AG04449 (cell line): ENCODE measurements at regions not wholly inside any gene's neighbourhood (a gene's known extent, or its start where the extent isn't known, plus 50 kb on each side); places are given as distances from the start of the nearest gene placed in this dataset.
"Not testable (repeated sequence)": the region's sequence is repeated elsewhere in the genome, so short reads cannot be mapped to it uniquely, and the experiment has no call there.

Experiments
- CTCF ChIA-PET: fragments of 350-600 bp; formaldehyde crosslinking; extraction: SDS; loops from one replicate; lab custom pipeline; 2021; ENCODE audit warnings: antibody characterized with exemption; lab: Yijun Ruan, JAX
- POLR2A ChIA-PET: fragments of 400-600, 350-600 bp; formaldehyde crosslinking; extraction: SDS; loops from one replicate; lab custom pipeline; 2020; ENCODE audit warnings: antibody characterized with exemption, inconsistent platforms; lab: Yijun Ruan, JAX
- DNase-seq: peaks from one replicate; pipeline ENCODE4 v3.0.0-alpha.2; 2010; ENCODE audit warnings: low read depth, low spot score
- H3K4me3 ChIP-seq: 2 replicates; pipeline ENCODE4 v1.5.1; 2011; ENCODE audit warnings: low read depth, mild to moderate bottlenecking, control low read depth, low read length
- CTCF ChIP-seq: IDR thresholded peaks from one replicate; pipeline ENCODE4 v1.5.1; 2011; ENCODE audit warnings: mild to moderate bottlenecking, moderate library complexity, low read length, control low read depth, inconsistent platforms; ENCODE audit not compliant: insufficient read depth; ENCODE audit errors: missing control alignments

GRCh38 chr9:93771276-93771675, 183.9 kb downstream of the BARX1 start:
- no peak for DNase-seq
- CTCF ChIA-PET = no interaction called here
- no peak for TF ChIP-seq CTCF
- POLR2A ChIA-PET = no interaction called here
- H3K4me3 ChIP-seq = no peak overlapping the region

- no peak overlapping the region for H3K4me3 ChIP-seq
- no peak for DNase-seq
- CTCF ChIA-PET = no interaction called here
- POLR2A ChIA-PET = no interaction called here
- TF ChIP-seq CTCF = no peak
These were observed 185.4 kb downstream of the PHF2 start for GRCh38 chr9:93761822-93762221.

- CTCF ChIA-PET = no interaction called here
- POLR2A ChIA-PET = no interaction called here
These were observed 173.7 kb downstream of the PHF2 start for GRCh38 chr9:93750045-93750444.

GRCh38 chr9:93748827-93749226, 172.4 kb downstream of the PHF2 start:
- CTCF ChIA-PET, DNase-seq, H3K4me3 ChIP-seq, POLR2A ChIA-PET: not testable (repeated sequence)

More at GRCh38 chr9:93750045-93750444, 173.7 kb downstream of the PHF2 start:
- H3K4me3 ChIP-seq = no peak overlapping the region
- no peak for DNase-seq
- TF ChIP-seq CTCF = no peak

GRCh38 chr9:93731963-93732362, 155.6 kb downstream of the PHF2 start:
- DNase-seq = no peak
- TF ChIP-seq CTCF = no peak
- H3K4me3 ChIP-seq = no peak overlapping the region
- ChIA-PET CTCF (no interaction called here), POLR2A (no interaction called here)

- POLR2A ChIA-PET = no interaction called here
- H3K4me3 ChIP-seq = no peak overlapping the region
- TF ChIP-seq CTCF = no peak
- CTCF ChIA-PET = no interaction called here
- DNase-seq = no peak
These were observed 154.3 kb downstream of the PHF2 start for GRCh38 chr9:93730648-93731047.

- TF ChIP-seq CTCF = no peak
- CTCF ChIA-PET = no interaction called here
- no peak for DNase-seq
- POLR2A ChIA-PET = no interaction called here
- no peak overlapping the region for H3K4me3 ChIP-seq
These were observed 153.8 kb downstream of the PHF2 start for GRCh38 chr9:93730217-93730616.
